ENCODE measurements at regions not wholly inside any gene's neighbourhood (a gene's known extent, or its start where the extent isn't known, plus 50 kb on each side); places are given as distances from the start of the nearest gene placed in this dataset.

GRCh38 chr14:98085751-98086150 is 1186.2 kb downstream of the BCL11B start:
- DNase-seq = no peak

DNA sequence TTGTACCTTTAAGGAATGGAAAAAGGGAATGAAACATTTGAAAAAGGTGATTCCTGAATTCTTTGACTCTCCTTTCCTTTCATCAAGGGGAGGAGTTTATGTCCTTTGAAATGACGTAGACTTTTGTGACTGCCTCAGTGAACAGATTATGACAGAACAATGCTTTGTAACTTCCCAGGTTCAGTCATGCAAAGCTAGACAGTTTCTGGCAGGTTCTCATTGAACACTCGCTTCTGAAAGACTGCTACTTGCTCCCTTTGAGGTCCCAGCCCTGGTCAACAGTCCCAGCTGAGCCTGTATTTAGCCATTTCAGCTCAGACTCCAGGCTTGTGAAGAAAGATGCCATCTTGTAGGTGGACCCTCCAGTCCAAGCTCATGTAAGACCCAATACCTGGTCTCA is 1178.9 kb downstream of the BCL11B start:
- no peak for DNase-seq

GRCh38 chr14:98099527-98099926 is 1172.5 kb downstream of the BCL11B start:
- DNase-seq = no peak

DNA sequence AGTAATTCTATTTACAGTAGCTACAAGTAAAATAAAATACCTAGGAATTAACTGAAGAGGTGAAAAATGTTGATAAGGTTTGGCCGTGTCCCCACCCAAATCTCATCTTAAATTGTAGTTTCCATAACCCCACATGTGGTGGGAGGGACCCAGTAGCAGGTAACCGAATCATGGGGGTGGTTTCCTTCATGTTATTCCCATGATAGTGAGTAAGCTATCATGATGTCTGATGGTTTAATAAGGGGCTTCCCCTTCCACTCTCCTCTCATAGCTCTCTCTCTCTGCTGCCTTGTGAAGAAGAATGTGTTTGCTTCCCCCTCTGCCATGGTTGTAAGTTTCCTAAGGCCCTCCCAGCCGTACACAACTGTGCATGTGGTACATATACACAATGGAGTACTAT is 1170.7 kb downstream of the BCL11B start:
- no peak for DNase-seq

GRCh38 chr14:98103705-98104104 is 1168.3 kb downstream of the BCL11B start:
- DNase-seq = no peak

GRCh38 chr14:98109326-98109725 is 1162.7 kb downstream of the BCL11B start:
- DNase-seq = no peak

GRCh38 chr14:98112194-98112780 is 1159.7 kb downstream of the BCL11B start:
- DNase-seq = no peak

- DNase-seq = no peak
These were observed 1157.7 kb downstream of the BCL11B start for GRCh38 chr14:98114122-98114895.

- DNase-seq = no peak
These were observed 1157.1 kb downstream of the BCL11B start for GRCh38 chr14:98114946-98115345.

DNA sequence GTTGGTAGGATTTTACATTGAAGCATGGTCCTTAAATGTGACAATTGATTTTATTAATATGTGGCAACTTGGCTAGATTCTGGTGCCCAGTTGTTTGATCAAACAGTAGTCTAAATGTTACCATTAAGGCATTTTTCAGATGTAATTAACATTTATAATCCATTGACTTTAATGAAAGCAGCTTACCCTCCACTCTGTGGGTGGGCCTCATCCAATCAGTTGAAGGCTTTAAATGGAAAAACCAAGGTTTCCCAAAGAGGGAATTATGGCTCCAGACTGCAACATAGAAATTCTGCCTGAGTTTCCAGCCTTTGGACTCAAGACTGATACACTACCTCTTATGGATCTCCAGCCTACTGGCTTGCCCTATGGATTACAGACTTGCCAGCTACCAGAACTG is 1153.2 kb downstream of the BCL11B start:
- no peak for DNase-seq

DNA sequence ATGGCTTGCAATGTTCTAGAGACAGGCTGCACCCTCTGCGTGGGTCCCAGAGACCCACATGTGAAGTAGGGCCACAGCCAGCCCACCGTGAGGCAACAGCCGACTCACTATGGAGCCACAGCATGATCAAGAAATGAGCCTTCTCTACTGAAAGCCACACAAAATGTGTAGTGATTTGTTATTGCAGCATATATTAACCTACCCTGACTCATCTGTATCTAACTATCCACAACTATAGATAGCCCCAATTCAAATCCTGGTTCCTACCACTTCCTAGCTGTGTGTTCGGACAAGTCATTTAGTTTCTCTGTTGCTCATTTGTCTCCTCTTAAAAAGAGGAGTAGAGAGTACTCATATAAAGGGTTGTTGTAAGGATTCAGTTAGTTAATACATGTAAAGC is 1152.3 kb downstream of the BCL11B start:
- DNase-seq = no peak

DNA sequence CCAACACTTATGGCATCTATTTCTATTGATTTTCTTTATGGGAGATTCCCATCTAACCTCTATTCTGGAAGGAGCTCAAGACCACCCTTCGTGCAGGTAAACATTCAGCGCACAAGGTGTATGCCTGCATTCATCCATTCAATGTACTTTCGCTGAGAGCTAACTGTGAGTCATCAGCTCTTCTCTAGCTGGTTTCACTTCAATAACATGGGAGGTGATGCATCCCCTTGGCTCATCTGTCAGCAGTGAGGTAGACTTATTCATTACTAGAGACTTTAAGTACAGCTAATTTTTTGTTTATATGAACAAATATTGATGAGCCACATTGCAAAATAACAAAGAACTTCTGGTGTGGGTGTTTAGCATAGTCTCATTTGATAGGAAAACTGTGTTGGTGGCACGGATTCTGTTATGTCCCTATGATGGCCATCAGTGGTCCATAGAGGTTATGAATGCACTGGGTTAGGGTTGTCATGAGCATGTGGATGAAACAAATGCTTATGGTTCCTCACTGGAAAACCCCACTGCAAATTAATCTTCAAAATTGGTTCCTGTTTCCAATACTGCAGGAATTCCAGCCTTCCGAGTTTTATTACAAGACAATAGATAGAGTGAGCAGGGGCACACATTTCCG is 1151.0 kb downstream of the BCL11B start:
- DNase-seq = no peak

GRCh38 chr14:98122527-98122926 is 1149.5 kb downstream of the BCL11B start:
- no peak for DNase-seq

- DNase-seq = no peak
These were observed 1141.3 kb downstream of the BCL11B start for GRCh38 chr14:98130691-98131090.

DNA sequence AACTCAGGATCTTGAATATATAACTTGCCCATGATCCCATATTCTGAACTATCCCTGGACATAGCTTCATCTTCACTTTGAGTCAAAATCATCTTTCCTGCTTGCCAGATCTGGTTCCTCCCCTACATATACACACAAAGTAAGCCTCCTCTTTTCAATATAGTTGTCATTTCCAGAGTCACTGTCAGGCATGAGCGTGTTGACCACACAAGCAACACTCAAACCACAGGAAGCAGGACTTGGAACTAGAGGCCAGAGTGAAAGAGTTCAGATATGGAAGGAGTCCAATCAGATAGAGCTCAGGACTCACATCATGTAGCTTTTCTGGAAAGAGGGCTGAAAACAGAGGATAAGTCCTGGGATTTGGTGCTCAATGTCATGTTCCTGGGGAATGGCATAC is 1140.6 kb downstream of the BCL11B start:
- DNase-seq = no peak

- no peak for DNase-seq
These were observed 1138.2 kb downstream of the BCL11B start for GRCh38 chr14:98133806-98134205.

DNA sequence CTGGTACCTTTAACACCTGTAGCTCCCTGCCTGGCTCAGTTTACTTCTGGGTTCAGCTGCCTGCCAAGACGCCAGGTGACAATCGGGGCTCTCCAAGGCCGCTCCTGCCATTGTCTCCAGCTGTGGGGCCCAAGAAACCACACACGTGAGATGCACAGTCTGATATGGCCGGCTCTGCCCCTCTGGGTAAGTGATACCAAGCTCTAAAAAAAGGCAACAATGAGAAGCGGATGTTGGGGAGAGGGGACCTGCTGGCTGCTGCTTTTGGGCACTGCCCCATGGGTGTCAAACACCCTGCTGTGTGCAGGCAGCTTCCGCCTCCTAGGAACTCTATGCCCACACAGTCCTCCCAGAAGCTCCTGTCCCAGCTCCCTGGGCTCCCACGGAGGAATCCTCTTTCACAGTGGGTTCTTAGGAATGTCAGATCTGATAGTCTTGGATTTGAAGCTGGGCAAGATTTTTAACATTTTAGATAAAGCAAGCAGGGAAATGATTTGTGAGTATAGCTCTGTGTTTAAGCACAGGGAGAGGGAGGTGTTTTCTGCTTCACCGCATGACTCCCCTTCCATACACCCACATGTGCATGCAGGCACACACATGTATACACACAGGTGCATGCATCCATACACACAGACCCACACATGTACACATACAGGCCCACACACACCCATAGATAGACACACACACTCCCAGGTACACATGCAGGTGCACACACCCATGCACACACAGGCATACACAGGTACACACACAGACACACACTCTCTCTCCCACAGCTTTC is 1135.8 kb downstream of the BCL11B start:
- DNase-seq = no peak

GRCh38 chr14:98137131-98138025 is 1134.6 kb downstream of the BCL11B start:
- DNase-seq = no peak

- DNase-seq = no peak
These were observed 1133.3 kb downstream of the BCL11B start for GRCh38 chr14:98138666-98139065.

DNA sequence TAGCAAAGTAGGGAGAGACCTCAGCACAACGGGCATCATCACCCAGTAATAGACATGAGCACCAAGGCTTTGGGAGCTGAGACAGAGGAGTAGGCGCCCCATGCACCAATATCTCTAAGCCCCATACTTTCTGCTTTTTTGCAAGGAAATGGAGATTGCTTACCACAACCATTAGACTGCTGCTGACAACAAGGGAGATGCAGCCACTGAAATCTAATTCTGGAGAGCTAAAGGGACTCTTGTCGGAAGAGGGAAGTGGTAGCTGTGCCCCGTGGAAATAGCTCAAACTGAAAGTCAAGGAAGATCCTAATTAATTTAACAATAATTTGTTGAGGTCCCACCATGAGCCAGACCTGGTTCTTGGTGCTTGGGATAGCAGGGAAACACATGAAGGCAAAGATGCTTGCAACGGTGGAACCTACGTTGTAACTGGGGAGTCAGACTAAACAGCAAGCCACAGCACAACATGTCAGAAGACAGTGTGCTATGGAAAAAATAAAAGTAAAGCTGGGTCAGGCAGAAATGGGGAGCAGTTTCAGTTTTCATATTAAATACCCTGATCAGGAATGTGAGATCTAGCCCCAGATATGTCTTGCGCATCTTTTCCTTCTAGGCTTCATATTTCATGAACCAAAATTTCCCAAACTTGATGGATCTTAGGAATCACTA is 1131.0 kb downstream of the BCL11B start:
- no peak for DNase-seq

- no peak for DNase-seq
These were observed 1128.4 kb downstream of the BCL11B start for GRCh38 chr14:98143566-98143965.

GRCh38 chr14:98144964-98145363 is 1127.0 kb downstream of the BCL11B start:
- no peak for DNase-seq
